A549 (cell line): ENCODE measurements at regions not wholly inside any gene's neighbourhood (a gene's known extent, or its start where the extent isn't known, plus 50 kb on each side); places are given as distances from the start of the nearest gene placed in this dataset.

Experiments
- ATAC-seq, 2 experiments: fragments of 200-7000 bp in 1 of 2; fragments of >200 bp in 1 of 2; cut with Nextera tagmentation in 1 of 2; cut with Tn5 transposase in 1 of 2; 3 replicates each; pipeline versions ENCODE4 v1.8.0 to v1.9.1; 2018 to 2020; ENCODE audit warnings: mild to moderate bottlenecking in 1 of 2, moderate library complexity in 1 of 2
- CTCF ChIA-PET: fragments of 300-600 bp; sonication (Branson Sonifier 250); formaldehyde crosslinking; extraction: SDS; loops from one replicate; lab custom pipeline; 2021; ENCODE audit warnings: antibody characterized with exemption, inconsistent platforms; lab: Yijun Ruan, JAX
- POLR2A ChIA-PET: fragments of 350-600 bp; formaldehyde crosslinking; extraction: SDS; loops from one replicate; lab custom pipeline; 2021; ENCODE audit warnings: antibody characterized with exemption, inconsistent platforms; lab: Yijun Ruan, JAX
- DNase-seq, 2 experiments: peaks; one replicate each; pipeline versions ENCODE4 v3.0.0 to v3.0.0-alpha.2; 2011 to 2016; ENCODE audit warnings: low read depth in 1 of 2, low spot score in 1 of 2
- FAIRE-seq: peaks from 2 replicates; lab custom pipeline; 2011; peaks lifted over from hg19 to GRCh38; lab: Jason Lieb, UNC
- H3K27ac ChIP-seq, 2 experiments: fragments of >200 bp; sonication (Bioruptor Twin); formaldehyde crosslinking; 3 replicates each; pipeline ENCODE4 v1.5.1; 2016 to 2017
- H3K4me1 ChIP-seq: fragments of >200 bp; sonication (Bioruptor Twin); formaldehyde crosslinking; 3 replicates; pipeline ENCODE4 v1.6.1; 2016
- H3K4me2 ChIP-seq: fragments of >200 bp; sonication (Bioruptor Twin); formaldehyde crosslinking; 3 replicates; pipeline ENCODE4 v1.6.1; 2016
- H3K4me3 ChIP-seq: fragments of >200 bp; sonication (Bioruptor Twin); formaldehyde crosslinking; 3 replicates; pipeline ENCODE4 v1.5.1; 2016
- H3K9me3 ChIP-seq: fragments of >200 bp; sonication (Bioruptor Twin); formaldehyde crosslinking; 3 replicates; pipeline ENCODE4 v1.6.1; 2016
- ATOH8 ChIP-seq: fragments of 250-450 bp; sonication (Bioruptor Pico); IDR thresholded peaks from 2 replicates; pipeline ENCODE4 v1.5.0; 2020; ENCODE audit warnings: low read depth, mild to moderate bottlenecking, moderate library complexity
- BHLHE40 ChIP-seq: IDR thresholded peaks from 2 replicates; pipeline ENCODE4 v1.6.1; 2012; ENCODE audit warnings: low read depth, low read length, inconsistent platforms
- CBX2 ChIP-seq: fragments of 200-600 bp; sonication (generic); IDR thresholded peaks from 2 replicates; pipeline ENCODE4 v1.6.1; 2016; ENCODE audit warnings: low read depth, mild to moderate bottlenecking, borderline replicate concordance
- EHMT2 ChIP-seq: fragments of 200-600 bp; sonication (generic); IDR thresholded peaks from 2 replicates; pipeline ENCODE4 v1.6.1; 2016; ENCODE audit warnings: antibody characterized with exemption, low read depth, mild to moderate bottlenecking, moderate library complexity
- ELK1 ChIP-seq: fragments of 150-350 bp; IDR thresholded peaks from 2 replicates; pipeline ENCODE4 v1.6.1; 2014; ENCODE audit warnings: low read depth, mild to moderate bottlenecking, low read length
- ESRRA ChIP-seq: fragments of 150-350 bp; IDR thresholded peaks from 2 replicates; pipeline ENCODE4 v1.6.1; 2014; ENCODE audit warnings: mild to moderate bottlenecking, low read length, borderline replicate concordance
- FOXS1 ChIP-seq: fragments of 250-450 bp; sonication (Bioruptor Pico); IDR thresholded peaks from 2 replicates; pipeline ENCODE4 v1.5.0; 2020; ENCODE audit warnings: mild to moderate bottlenecking, moderate library complexity
- HEYL ChIP-seq: fragments of 250-450 bp; sonication (Bioruptor Pico); IDR thresholded peaks from 2 replicates; pipeline ENCODE4 v1.8.0; 2021; ENCODE audit warnings: mild to moderate bottlenecking, moderate library complexity
- JUNB ChIP-seq: fragments of >200 bp; sonication (Bioruptor Twin); formaldehyde crosslinking; IDR thresholded peaks from 2 replicates; pipeline ENCODE4 v1.6.1; 2016
- KDM1A ChIP-seq: fragments of 200-600 bp; sonication (generic); IDR thresholded peaks from 2 replicates; pipeline ENCODE4 v1.6.1; 2016; ENCODE audit warnings: low read depth, mild to moderate bottlenecking
- MAZ ChIP-seq: fragments of 150-350 bp; IDR thresholded peaks from 2 replicates; pipeline ENCODE4 v1.6.1; 2014; ENCODE audit warnings: antibody characterized with exemption, low read depth, low read length, borderline replicate concordance
- MYC ChIP-seq: IDR thresholded peaks from 2 replicates; pipeline ENCODE4 v1.6.1; 2012; ENCODE audit warnings: mild to moderate bottlenecking, inconsistent platforms, low read length, improper control_type of control experiment, borderline replicate concordance
- NFE2L2 ChIP-seq: fragments of 150-350 bp; conservative IDR thresholded peaks from 2 replicates; pipeline ENCODE4 v1.6.1; 2014; ENCODE audit warnings: low read length
- NPAS2 ChIP-seq: fragments of 250-450 bp; sonication (Bioruptor Pico); IDR thresholded peaks from 2 replicates; pipeline ENCODE4 v1.8.0; 2022; ENCODE audit warnings: mild to moderate bottlenecking, moderate library complexity, borderline replicate concordance
- POLR2A ChIP-seq: IDR thresholded peaks from 2 replicates; pipeline ENCODE4 v1.6.1; 2012; ENCODE audit warnings: mild to moderate bottlenecking, low read length
- RAD21 ChIP-seq, 2 experiments: fragments of >200 bp in 1 of 2; sonication (Bioruptor Twin) in 1 of 2; formaldehyde crosslinking in 1 of 2; IDR thresholded peaks in 1 of 2; conservative IDR thresholded peaks in 1 of 2; 2 replicates in 1 of 2; 3 replicates in 1 of 2; pipeline ENCODE4 v1.6.1; 2012 to 2018; ENCODE audit warnings: inconsistent platforms in 1 of 2
- RCOR1 ChIP-seq: fragments of 150-350 bp; IDR thresholded peaks from 2 replicates; pipeline ENCODE4 v1.6.1; 2014; ENCODE audit warnings: antibody characterized with exemption, low read length, low read depth
- SMC3 ChIP-seq: fragments of >200 bp; sonication (Bioruptor Twin); formaldehyde crosslinking; IDR thresholded peaks from 3 replicates; pipeline ENCODE4 v1.6.1; 2018; ENCODE audit warnings: inconsistent platforms
- USF2 ChIP-seq: fragments of 450-650 bp; IDR thresholded peaks from 2 replicates; pipeline ENCODE4 v1.6.1; 2014; ENCODE audit warnings: antibody characterized with exemption
- ZFP36 ChIP-seq: fragments of 450-650 bp; IDR thresholded peaks from 2 replicates; pipeline ENCODE4 v1.6.1; 2014; ENCODE audit warnings: borderline replicate concordance; ENCODE audit not compliant: partially characterized antibody
- ZSCAN20 ChIP-seq: fragments of 250-450 bp; sonication (Bioruptor Pico); IDR thresholded peaks from 2 replicates; pipeline ENCODE4 v1.8.0; 2022; ENCODE audit warnings: mild to moderate bottlenecking, moderate library complexity
- WGBS: methylation state at CpG from one replicate; pipeline ENCODE4 v1.1.6; 2017; ENCODE audit errors: missing lambda C conversion rate; 5-methylcytosine and 5-hydroxymethylcytosine counted together

- no peak overlapping the region for H3K27ac ChIP-seq
- ChIA-PET POLR2A (no interaction called here), CTCF (no interaction called here)
- 35% methylated on average over 4 of the region's 6 CpGs for WGBS
- H3K4me2 ChIP-seq: no peak overlapping the region
- ATAC-seq: no peak
- no peak overlapping the region for H3K4me3 ChIP-seq
- TF ChIP-seq JUNB: no peak
- no peak for TF ChIP-seq HEYL (CRISPR knock-in tag)
- TF ChIP-seq SMC3: no peak
- no peak for TF ChIP-seq FOXS1
- TF ChIP-seq RCOR1: no peak
- no peak for TF ChIP-seq ELK1
- no peak for TF ChIP-seq NPAS2 (CRISPR knock-in tag)
- TF ChIP-seq MYC: no peak
- no peak for TF ChIP-seq ZFP36
- TF ChIP-seq USF2: no peak
- no peak for TF ChIP-seq KDM1A
- TF ChIP-seq ZSCAN20 (CRISPR knock-in tag): no peak
- TF ChIP-seq, all 56 proteins: peak for 0
- H3K4me1 ChIP-seq: no peaks in the 10 kb centered on the region
- H3K9me3 ChIP-seq: no peaks in the 10 kb centered on the region
- FAIRE-seq (no peak), DNase-seq (no peak)
Measured at GRCh38 chr22:26927821-26928220, 270.4 kb downstream of the MIAT start.

GRCh38 chr22:26931471-26931870, 274.1 kb downstream of the MIAT start:
- ATAC-seq (no peak), DNase-seq (no peak), FAIRE-seq (no peak)
- Histone ChIP-seq H3K4me3 (no peak overlapping the region), H3K27ac (no peak overlapping the region), H3K4me2 (no peak overlapping the region), H3K4me1 (no peaks in the 10 kb centered on the region), H3K9me3 (no peaks in the 10 kb centered on the region)
- WGBS: 96% methylated on average over 3 of the region's 3 CpGs
- TF ChIP-seq MAZ (no peak), POLR2A (no peak), BHLHE40 (no peak), HEYL (CRISPR knock-in tag) (no peak), NFE2L2 (no peak), ATOH8 (no peak), EHMT2 (no peak), RAD21 (conservative IDR thresholded peaks at IDR 0.05 in 1 of 2, IDR thresholded peaks at IDR 0.05 in 1 of 2) (no peak), CBX2 (no peak)
- ChIA-PET CTCF (no interaction called here), POLR2A (no interaction called here)

GRCh38 chr22:26933105-26933590, 275.8 kb downstream of the MIAT start:
- H3K4me1 ChIP-seq: no peaks in the 10 kb centered on the region
- H3K9me3 ChIP-seq: no peaks in the 10 kb centered on the region; the same call in 2 of the 3 replicates
- DNase-seq: no peak
- 59% methylated on average over 8 of the region's 8 CpGs for WGBS
- no peak for ATAC-seq
- ChIA-PET POLR2A (no interaction called here), CTCF (no interaction called here)
- FAIRE-seq: no peak
- no peak overlapping the region for H3K4me3 ChIP-seq
- no peak for TF ChIP-seq ESRRA
- H3K4me2 ChIP-seq: no peak overlapping the region
- no peak overlapping the region for H3K27ac ChIP-seq
